ENCODE measurements at regions not wholly inside any gene's neighbourhood (a gene's known extent, or its start where the extent isn't known, plus 50 kb on each side); places are given as distances from the start of the nearest gene placed in this dataset.
A peak's percentile ranks its signal among the peaks of the same experiment; 100 is the strongest.

- H3K18ac ChIP-seq (ENCODE audit: low read length) = no peak overlapping the region
- no peak overlapping the region for H2BK12ac ChIP-seq (ENCODE audit: low read length)
- no peaks in the 10 kb centered on the region for H3K36me3 ChIP-seq (replicated peaks in 1 of 2; ENCODE audit: control insufficient read depth in 2 of 2, insufficient read depth in 2 of 2, low read length in 2 of 2)
- H2BK120ac ChIP-seq (ENCODE audit: low read depth, low read length) = no peak overlapping the region
- H2BK15ac ChIP-seq (ENCODE audit: low read length) = no peak overlapping the region
- no peak overlapping the region for H3K27ac ChIP-seq (replicated peaks; ENCODE audit: low read length)
- no peak overlapping the region for H3K4ac ChIP-seq (ENCODE audit: low read length)
- H3K23ac ChIP-seq (ENCODE audit: low read depth, low read length, poor library complexity) = no peak overlapping the region
- H2BK5ac ChIP-seq (ENCODE audit: low read length) = no peak overlapping the region
- H2AFZ ChIP-seq (ENCODE audit: low read length) = no peak overlapping the region
- H3K14ac ChIP-seq (ENCODE audit: low read length) = no peak overlapping the region
- no peak for DNase-seq (ENCODE audit: low spot score)
- H3K79me1 ChIP-seq (ENCODE audit: low read depth, low read length) = no peaks in the 10 kb centered on the region
- H3K9ac ChIP-seq (ENCODE audit: low read depth, low read length, poor library complexity) = peak overlapping the region; percentile 50
- H3K4me3 ChIP-seq (ENCODE audit: low read length in 2 of 2) = peak overlapping the region in 1 of 2 donors; percentile 22
- H3K4me2 ChIP-seq (ENCODE audit: insufficient read depth, low read length, poor library complexity, severe bottlenecking) = no peak overlapping the region
- H3K4me1 ChIP-seq (ENCODE audit: control insufficient read depth in 2 of 2, insufficient read depth in 1 of 2, low read depth in 1 of 2, low read length in 2 of 2) = peaks cover 6 to 15% of the 10 kb centered on the region in 2 donors
- H4K8ac ChIP-seq (ENCODE audit: low read depth, low read length) = peak overlapping the region; percentile 48
- no peak overlapping the region for H2AK5ac ChIP-seq (ENCODE audit: low read depth, low read length)
- peaks cover 0 to 2% (median 0%) of the 10 kb centered on the region in 3 experiments for H3K27me3 ChIP-seq (ENCODE audit: control insufficient read depth in 3 of 3, insufficient read depth in 3 of 3, low read depth in 1 of 3, low read length in 3 of 3)
- no peak overlapping the region for H4K91ac ChIP-seq (ENCODE audit: low read depth, low read length, poor library complexity)
- H3K9me3 ChIP-seq (replicated peaks in 1 of 2; ENCODE audit: control insufficient read depth in 2 of 2, insufficient read depth in 1 of 2, low read depth in 1 of 2, low read length in 2 of 2) = peaks cover 0 to 2% of the 10 kb centered on the region in 2 donors
Measured at GRCh38 chr22:49476800-49477400, 350.8 kb downstream of the BRD1 start.

DNA sequence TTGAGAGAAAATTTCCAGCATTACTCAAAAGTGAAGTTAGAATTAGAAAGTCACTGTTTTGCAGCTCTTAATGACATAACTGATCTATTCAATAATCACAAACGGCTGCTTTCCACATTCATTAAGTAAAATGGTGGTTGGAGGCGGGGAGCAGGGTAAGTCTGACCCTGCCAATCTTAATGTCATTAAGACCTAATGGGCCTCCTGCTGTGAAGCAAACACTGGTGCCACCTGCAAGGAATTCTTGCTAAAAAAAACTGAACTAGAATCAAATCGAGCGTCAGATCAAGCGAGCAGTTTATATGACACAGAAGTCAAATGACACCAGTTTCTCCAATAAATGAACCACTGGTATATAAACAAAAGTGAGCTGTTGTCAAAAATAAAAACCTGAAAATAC is 351.5 kb downstream of the BRD1 start:
- no peak overlapping the region for H3K18ac ChIP-seq (ENCODE audit: low read length)
- H3K4me2 ChIP-seq (ENCODE audit: insufficient read depth, low read length, poor library complexity, severe bottlenecking) = no peak overlapping the region
- H2AK5ac ChIP-seq (ENCODE audit: low read depth, low read length) = no peak overlapping the region
- H3K9ac ChIP-seq (ENCODE audit: low read depth, low read length, poor library complexity) = no peak overlapping the region
- H3K27me3 ChIP-seq (ENCODE audit: control insufficient read depth in 3 of 3, insufficient read depth in 3 of 3, low read depth in 1 of 3, low read length in 3 of 3) = no peaks in the 10 kb centered on the region
- no peak overlapping the region for H2BK5ac ChIP-seq (ENCODE audit: low read length)
- no peak for DNase-seq (ENCODE audit: low spot score)
- no peak overlapping the region for H2BK12ac ChIP-seq (ENCODE audit: low read length)
- WGBS, 2 donors (ENCODE audit: extremely low coverage in 2 of 2, insufficient read length in 2 of 2, insufficient replicate concordance in 1 of 2) = no CpG with 5 or more reads among the region's 5 CpGs
- H4K8ac ChIP-seq (ENCODE audit: low read depth, low read length) = no peak overlapping the region
- no peak overlapping the region for H2AFZ ChIP-seq (ENCODE audit: low read length)
- H3K79me1 ChIP-seq (ENCODE audit: low read depth, low read length) = no peaks in the 10 kb centered on the region
- peaks cover 0 to 2% of the 10 kb centered on the region in 2 donors for H3K9me3 ChIP-seq (replicated peaks in 1 of 2; ENCODE audit: control insufficient read depth in 2 of 2, insufficient read depth in 1 of 2, low read depth in 1 of 2, low read length in 2 of 2)
- H3K36me3 ChIP-seq (replicated peaks in 1 of 2; ENCODE audit: control insufficient read depth in 2 of 2, insufficient read depth in 2 of 2, low read length in 2 of 2) = no peaks in the 10 kb centered on the region
- no peak overlapping the region for H3K4me3 ChIP-seq (ENCODE audit: low read length in 2 of 2)
- H2BK15ac ChIP-seq (ENCODE audit: low read length) = no peak overlapping the region
- no peak overlapping the region for H2BK120ac ChIP-seq (ENCODE audit: low read depth, low read length)
- H3K14ac ChIP-seq (ENCODE audit: low read length) = no peak overlapping the region
- no peak overlapping the region for H3K4ac ChIP-seq (ENCODE audit: low read length)
- H3K4me1 ChIP-seq (ENCODE audit: control insufficient read depth in 2 of 2, insufficient read depth in 1 of 2, low read depth in 1 of 2, low read length in 2 of 2) = peaks cover 6 to 8% of the 10 kb centered on the region in 2 donors
- H4K91ac ChIP-seq (ENCODE audit: low read depth, low read length, poor library complexity) = no peak overlapping the region
- no peak overlapping the region for H3K27ac ChIP-seq (replicated peaks; ENCODE audit: low read length)
- H3K23ac ChIP-seq (ENCODE audit: low read depth, low read length, poor library complexity) = no peak overlapping the region

DNA sequence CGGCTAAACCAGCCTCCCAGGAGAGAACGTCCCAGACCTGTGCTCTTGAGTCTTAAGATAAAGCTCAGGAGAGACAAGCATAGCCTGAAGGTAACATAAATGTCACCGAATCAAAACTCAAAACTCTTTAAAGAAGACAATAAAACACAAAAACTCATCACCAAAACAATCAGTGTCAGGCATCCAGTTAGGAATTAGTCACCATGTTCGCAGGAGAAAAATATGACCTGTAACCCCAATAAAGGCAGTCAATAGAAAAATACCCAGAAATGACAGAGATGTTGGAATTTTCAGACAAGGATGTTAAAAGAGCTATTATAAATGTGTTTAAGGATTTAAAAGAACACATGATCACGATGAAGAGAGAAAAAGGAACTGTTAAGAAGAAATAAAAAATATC is 352.4 kb downstream of the BRD1 start:
- Histone ChIP-seq H3K4me2 (ENCODE audit: insufficient read depth, low read length, poor library complexity, severe bottlenecking) (no peak overlapping the region), H3K27me3 (ENCODE audit: control insufficient read depth in 3 of 3, insufficient read depth in 3 of 3, low read depth in 1 of 3, low read length in 3 of 3) (no peaks in the 10 kb centered on the region), H2AFZ (ENCODE audit: low read length) (no peak overlapping the region), H3K23ac (ENCODE audit: low read depth, low read length, poor library complexity) (no peak overlapping the region), H3K36me3 (replicated peaks in 1 of 2; ENCODE audit: control insufficient read depth in 2 of 2, insufficient read depth in 2 of 2, low read length in 2 of 2) (no peaks in the 10 kb centered on the region), H2BK120ac (ENCODE audit: low read depth, low read length) (no peak overlapping the region), H3K79me1 (ENCODE audit: low read depth, low read length) (no peaks in the 10 kb centered on the region), H2AK5ac (ENCODE audit: low read depth, low read length) (no peak overlapping the region), H3K9ac (ENCODE audit: low read depth, low read length, poor library complexity) (no peak overlapping the region), H2BK5ac (ENCODE audit: low read length) (no peak overlapping the region), H2BK15ac (ENCODE audit: low read length) (no peak overlapping the region), H4K91ac (ENCODE audit: low read depth, low read length, poor library complexity) (no peak overlapping the region), H3K27ac (replicated peaks; ENCODE audit: low read length) (no peak overlapping the region), H3K18ac (ENCODE audit: low read length) (no peak overlapping the region), H2BK12ac (ENCODE audit: low read length) (no peak overlapping the region), H3K4me1 (ENCODE audit: control insufficient read depth in 2 of 2, insufficient read depth in 1 of 2, low read depth in 1 of 2, low read length in 2 of 2) (peaks cover 4 to 8% of the 10 kb centered on the region in 2 donors), H3K4me3 (ENCODE audit: low read length in 2 of 2) (no peak overlapping the region), H4K8ac (ENCODE audit: low read depth, low read length) (no peak overlapping the region), H3K4ac (ENCODE audit: low read length) (no peak overlapping the region), H3K9me3 (replicated peaks in 1 of 2; ENCODE audit: control insufficient read depth in 2 of 2, insufficient read depth in 1 of 2, low read depth in 1 of 2, low read length in 2 of 2) (peaks cover 0 to 2% of the 10 kb centered on the region in 2 donors), H3K14ac (ENCODE audit: low read length) (no peak overlapping the region)
- DNase-seq (ENCODE audit: low spot score) = no peak
- no CpG with 5 or more reads among the region's 5 CpGs for WGBS, 2 donors (ENCODE audit: extremely low coverage in 2 of 2, insufficient read length in 2 of 2, insufficient replicate concordance in 1 of 2)

- H3K4ac ChIP-seq (ENCODE audit: low read length) = no peak overlapping the region
- no peak overlapping the region for H3K9ac ChIP-seq (ENCODE audit: low read depth, low read length, poor library complexity)
- no peaks in the 10 kb centered on the region for H3K79me1 ChIP-seq (ENCODE audit: low read depth, low read length)
- H3K23ac ChIP-seq (ENCODE audit: low read depth, low read length, poor library complexity) = no peak overlapping the region
- H2BK5ac ChIP-seq (ENCODE audit: low read length) = no peak overlapping the region
- H3K27ac ChIP-seq (replicated peaks; ENCODE audit: low read length) = no peak overlapping the region
- H3K27me3 ChIP-seq (ENCODE audit: control insufficient read depth in 3 of 3, insufficient read depth in 3 of 3, low read depth in 1 of 3, low read length in 3 of 3) = no peaks in the 10 kb centered on the region
- peaks cover 0 to 2% of the 10 kb centered on the region in 2 donors for H3K9me3 ChIP-seq (replicated peaks in 1 of 2; ENCODE audit: control insufficient read depth in 2 of 2, insufficient read depth in 1 of 2, low read depth in 1 of 2, low read length in 2 of 2)
- H3K14ac ChIP-seq (ENCODE audit: low read length) = no peak overlapping the region
- H4K8ac ChIP-seq (ENCODE audit: low read depth, low read length) = no peak overlapping the region
- H3K4me1 ChIP-seq (ENCODE audit: control insufficient read depth in 2 of 2, insufficient read depth in 1 of 2, low read depth in 1 of 2, low read length in 2 of 2) = peaks cover 0 to 10% of the 10 kb centered on the region in 2 donors
- no peak overlapping the region for H2AFZ ChIP-seq (ENCODE audit: low read length)
- no peak overlapping the region for H2BK15ac ChIP-seq (ENCODE audit: low read length)
- no CpG with 5 or more reads among the region's 11 CpGs for WGBS, 2 donors (ENCODE audit: extremely low coverage in 2 of 2, insufficient read length in 2 of 2, insufficient replicate concordance in 1 of 2)
- H3K36me3 ChIP-seq (replicated peaks in 1 of 2; ENCODE audit: control insufficient read depth in 2 of 2, insufficient read depth in 2 of 2, low read length in 2 of 2) = no peaks in the 10 kb centered on the region
- no peak overlapping the region for H2BK12ac ChIP-seq (ENCODE audit: low read length)
- H3K4me2 ChIP-seq (ENCODE audit: insufficient read depth, low read length, poor library complexity, severe bottlenecking) = no peak overlapping the region
- H2BK120ac ChIP-seq (ENCODE audit: low read depth, low read length) = no peak overlapping the region
- H4K91ac ChIP-seq (ENCODE audit: low read depth, low read length, poor library complexity) = no peak overlapping the region
- peak overlapping the region; percentile 52 for H3K18ac ChIP-seq (ENCODE audit: low read length)
- no peak overlapping the region for H3K4me3 ChIP-seq (ENCODE audit: low read length in 2 of 2)
- peak overlapping the region; percentile 36 for H2AK5ac ChIP-seq (ENCODE audit: low read depth, low read length)
- DNase-seq (ENCODE audit: low spot score) = no peak
Measured at GRCh38 chr22:49473286-49473685, 354.4 kb downstream of the BRD1 start.
